ENCODE measurements at regions not wholly inside any gene's neighbourhood (a gene's known extent, or its start where the extent isn't known, plus 50 kb on each side); places are given as distances from the start of the nearest gene placed in this dataset.
"Not testable (repeated sequence)": the region's sequence is repeated elsewhere in the genome, so short reads cannot be mapped to it uniquely, and the experiment has no call there.

DNA sequence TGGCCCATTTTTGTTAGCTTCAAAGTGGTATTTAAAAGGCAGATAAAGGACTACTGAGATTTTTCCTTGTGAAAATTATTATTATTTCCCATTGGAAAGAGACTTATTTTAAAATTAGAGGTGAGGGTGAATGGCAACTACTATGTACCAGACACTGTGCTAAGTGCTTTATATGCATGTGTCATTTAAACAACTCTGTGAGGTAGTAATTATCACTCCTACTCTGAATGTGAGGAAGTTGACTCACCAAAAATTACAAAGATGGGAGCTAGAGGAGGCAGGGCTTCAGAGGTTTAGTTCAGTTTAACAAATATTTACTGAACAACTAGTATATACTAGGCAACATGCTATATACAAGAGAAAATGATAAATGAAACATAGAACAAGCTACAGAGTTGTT is 78.2 kb downstream of the MSL3 start:
- no peak for DNase-seq

DNA sequence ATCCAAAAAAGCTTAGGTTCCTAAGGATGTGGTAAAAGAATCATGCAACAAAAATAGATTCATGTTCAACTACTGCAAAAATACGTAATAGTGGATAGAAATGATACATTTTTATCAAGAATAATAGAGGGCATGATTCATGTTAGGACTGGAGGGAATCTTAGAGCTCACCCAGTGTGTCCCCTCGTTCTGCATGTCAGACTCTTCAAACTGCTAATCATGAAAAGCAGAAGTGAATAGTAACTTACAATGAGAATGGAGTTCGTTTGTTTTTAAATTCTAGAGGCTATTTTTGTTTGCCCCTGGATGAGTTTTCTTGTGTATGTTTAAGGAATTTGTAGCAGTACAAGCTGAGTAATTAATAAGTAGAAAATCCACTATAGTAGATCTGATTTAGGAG is 79.4 kb downstream of the MSL3 start:
- DNase-seq: no peak

DNA sequence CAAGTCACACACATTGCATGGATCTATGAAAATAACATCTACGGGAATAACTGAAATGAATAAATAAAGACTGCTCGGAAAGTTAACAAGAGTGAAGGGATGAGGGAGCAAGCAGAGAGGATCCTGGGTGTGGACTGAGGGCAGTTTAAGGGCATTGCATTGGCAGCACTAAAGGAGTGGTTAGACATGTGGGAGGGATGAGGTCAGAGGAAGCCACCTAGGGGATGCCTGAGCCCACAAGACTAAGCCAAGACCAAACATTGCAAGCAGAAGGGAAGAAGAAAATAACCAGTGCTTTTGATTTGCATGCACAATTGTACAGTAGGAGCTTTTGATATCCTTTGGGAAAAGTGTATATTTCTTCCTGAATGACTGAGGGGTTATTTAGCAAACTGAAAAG is 106.1 kb downstream of the MSL3 start:
- no peak for DNase-seq

DNA sequence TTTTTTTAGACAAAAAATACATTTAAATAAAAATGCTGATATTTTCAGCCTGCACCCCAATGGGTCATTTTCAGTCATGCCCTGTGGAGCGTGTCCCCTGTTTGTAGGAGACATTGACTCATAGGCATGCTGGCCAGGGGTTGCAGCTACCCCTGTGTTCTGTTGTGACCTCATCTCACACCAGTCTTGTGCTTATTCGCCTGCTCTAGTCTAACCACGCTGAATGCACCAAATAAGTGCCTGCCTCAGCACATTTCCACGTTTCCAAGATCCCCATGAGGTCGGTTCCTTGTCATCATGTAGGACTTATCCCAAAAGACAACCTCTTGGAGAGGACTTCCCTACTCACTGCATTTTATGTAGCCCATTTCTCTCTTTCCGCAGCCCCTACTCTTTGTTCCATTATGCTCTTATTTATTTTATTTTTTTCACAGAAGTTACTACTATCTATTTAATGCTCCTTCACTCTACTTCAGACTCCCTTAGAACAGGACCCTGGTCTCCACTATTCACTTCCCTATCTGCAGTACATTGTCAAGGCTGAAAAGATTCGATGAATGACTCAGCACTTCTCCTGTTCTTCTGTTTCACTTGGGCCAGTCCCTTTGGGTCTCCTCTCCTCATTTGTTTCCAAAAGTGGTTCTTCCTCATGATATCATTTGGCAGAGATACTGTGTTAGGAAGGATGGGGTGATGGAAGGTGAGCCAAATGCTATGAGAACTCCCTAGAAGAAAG is 109.7 kb downstream of the MSL3 start:
- DNase-seq: no peak

DNA sequence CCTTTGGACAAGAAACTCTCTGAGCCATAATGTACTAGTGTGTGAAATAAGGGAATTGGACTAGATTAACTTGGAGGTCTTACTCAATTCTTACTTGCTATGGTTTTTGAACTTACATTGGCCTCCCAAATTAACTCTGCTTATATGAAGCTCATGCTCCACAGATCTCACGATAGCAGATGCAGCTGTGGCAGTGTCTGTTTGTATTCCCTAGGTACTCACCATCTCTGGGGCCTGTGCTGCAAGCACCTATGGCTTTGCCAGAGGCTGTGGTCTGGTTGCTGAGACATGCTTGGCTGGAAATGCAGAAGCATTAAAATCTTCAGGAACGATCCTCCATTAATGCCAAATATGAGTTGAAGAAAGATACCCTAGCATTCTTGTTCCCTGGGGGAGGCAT is 112.8 kb downstream of the MSL3 start:
- no peak for DNase-seq

DNA sequence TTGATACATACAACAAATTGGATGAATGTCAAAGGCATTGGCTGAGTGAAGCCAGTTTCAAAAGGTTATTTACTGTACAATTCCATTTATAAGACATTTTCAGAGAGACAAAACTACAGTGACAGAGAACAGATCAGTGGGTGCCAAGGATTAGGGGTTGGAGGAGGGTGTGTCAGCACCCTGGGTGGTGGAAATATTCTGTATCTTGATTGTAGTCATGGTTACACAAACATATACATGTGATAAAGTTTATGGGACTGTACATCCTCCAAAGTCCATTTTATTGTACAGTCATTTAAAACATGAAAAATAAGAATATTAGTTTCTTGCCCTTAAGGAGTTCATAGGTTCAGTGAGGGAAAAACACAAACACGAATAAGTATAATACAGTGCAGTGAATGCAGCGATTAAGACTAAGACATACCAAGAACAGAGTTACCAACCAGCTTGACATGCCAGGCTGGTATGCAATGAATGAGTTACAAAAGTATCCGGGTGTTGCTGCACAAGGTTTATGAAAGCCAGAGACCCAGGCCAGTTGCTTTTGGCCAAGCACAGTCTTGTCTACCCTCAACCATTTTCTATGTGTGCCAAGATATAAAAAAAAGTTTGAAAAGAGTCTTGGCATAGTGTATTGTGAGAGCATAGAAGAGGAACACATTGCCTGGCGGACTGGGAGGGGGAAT is 123.6 kb downstream of the MSL3 start:
- no peak for DNase-seq

DNA sequence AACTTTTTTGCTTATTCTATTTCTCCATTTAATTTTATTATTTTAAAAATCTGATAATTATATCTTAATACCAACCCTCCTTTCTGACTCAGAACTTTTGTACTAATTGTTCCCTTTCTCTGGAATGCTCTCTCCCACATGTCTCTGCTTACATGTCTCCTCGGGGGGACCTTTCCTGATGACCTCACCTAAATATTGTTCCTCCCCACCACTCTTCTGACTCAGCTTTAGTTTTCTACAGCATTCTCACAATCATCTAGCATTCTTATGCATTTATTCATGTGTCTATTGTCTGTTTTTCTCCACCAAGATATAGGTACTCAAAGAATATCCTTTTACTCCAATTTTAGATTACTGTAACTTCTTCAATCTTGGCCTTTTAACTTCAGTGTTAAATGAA is 128.7 kb downstream of the MSL3 start:
- DNase-seq: no peak

DNA sequence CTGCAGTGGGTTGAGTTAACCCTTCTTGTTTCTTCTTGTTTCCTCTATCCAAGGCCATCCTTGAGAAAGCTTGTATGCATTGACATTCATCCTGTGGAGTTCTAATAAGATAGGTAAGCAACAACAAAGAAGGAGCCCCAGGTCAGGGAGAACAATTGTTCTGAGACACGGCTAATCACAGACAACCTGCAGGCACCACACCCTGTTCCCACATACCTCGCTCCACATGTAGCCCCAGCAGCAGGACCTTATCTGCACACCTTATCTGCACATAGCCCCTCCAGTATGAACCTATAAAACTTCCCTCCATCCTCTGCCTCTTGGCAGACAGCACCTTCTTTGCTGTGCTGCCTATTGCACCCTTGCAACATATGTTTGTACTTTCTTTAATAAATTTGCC is 129.1 kb downstream of the MSL3 start:
- no peak for DNase-seq

DNA sequence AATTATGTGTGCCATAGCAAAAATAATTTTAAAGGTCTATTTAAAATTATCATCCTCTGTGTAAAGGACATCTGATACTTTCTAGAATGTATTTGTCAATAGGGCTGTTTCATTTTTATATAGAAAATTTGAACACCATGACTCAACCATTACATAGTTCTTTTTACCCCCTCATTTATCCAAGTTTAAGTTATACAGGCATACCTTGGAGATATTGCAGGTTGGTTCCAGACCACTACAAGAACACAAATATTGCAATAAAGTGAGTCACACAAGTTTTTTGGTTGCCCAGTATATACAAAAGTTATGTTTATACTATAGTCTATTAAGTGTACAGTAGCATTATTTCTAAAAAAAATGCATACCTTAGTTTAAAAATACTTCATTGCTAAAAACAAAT is 130.4 kb downstream of the MSL3 start:
- no peak for DNase-seq

DNA sequence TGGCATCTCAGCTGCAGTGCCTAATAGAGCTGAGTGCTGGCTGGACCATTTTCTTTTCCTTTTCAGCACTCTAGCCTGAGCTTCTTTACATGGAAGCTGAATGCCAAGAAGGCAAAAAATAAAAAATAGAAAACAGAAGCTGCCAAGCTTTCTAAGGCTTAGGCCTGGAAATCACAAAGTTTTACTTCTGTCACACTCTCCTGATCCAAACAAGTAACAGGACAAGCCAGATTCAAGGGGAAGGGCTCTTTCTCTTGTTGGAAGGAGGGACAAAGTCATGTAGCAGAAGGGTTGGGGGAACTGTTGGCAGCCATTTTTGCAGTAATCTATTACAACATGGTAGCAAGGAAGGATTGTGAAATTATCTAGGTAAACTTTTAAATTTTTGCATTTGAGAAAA is 131.8 kb downstream of the MSL3 start:
- no peak for DNase-seq

DNA sequence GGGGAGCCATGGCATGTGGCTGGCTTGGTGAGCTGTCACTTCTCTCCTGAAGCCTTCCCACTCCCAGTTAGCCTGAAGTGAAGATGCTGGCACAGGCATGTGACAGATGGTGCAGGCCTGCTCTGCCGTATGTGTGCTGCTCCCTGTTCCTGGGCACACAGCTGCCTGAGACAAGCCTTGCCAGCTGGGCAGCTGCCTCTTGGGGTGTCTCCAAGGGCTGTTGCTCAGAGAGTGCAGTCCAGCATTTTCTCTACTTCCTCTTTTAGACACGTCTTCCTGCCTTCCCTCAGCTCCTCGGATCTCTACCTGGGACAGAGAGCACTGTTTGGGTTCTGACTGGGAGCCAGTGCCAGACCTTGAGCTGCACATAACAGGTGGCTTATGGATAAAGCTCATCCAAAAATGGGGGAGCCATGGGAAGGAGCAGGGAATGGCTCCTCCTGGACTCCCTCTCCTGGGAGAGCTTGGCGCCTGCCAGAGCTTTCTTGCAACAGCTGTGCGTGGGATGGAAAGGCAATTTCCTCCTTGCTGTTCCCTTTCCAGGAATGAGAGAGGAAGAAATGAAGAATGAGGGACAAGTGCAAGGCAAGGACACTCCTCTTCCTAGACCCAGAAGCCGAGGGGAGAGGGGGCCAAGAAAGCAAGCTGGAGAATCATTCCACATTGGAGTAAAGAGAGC is 132.9 kb downstream of the MSL3 start:
- DNase-seq: no peak

DNA sequence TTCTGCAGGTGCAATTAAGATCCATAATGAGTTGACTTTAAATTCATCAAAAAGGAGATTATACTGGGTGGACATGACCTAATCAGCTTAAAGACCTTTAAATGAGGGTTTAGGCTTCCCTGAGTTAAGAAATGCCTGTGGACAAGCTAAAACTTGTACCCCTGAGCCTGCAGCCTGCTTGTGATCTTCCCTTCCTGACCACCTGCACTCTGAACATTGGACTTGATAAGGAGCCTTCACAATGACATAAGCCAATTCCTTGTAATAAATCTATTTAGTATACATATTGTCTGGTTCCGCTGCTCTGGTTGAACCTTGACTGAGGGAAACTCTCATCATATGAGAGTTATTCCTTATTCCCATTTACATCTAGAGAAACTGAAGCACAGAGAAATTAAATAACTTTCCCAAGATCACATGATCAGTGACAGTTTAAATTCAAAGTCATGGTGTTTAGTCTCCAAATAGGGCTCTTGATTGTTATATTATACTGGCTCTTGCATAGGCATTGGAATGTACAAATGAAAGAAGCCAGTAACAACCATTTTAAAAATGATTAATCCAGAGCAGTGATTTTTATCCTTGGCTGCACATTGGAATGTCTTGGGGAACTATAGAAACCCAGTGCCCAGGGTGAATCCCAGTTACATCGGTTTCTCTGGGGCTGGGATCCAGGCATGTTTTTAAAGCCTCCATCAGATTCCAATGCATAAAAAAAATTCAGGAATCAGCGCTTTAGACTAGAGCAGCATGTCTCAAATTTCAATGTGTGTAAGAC is 136.1 kb downstream of the MSL3 start:
- no peak for DNase-seq

DNA sequence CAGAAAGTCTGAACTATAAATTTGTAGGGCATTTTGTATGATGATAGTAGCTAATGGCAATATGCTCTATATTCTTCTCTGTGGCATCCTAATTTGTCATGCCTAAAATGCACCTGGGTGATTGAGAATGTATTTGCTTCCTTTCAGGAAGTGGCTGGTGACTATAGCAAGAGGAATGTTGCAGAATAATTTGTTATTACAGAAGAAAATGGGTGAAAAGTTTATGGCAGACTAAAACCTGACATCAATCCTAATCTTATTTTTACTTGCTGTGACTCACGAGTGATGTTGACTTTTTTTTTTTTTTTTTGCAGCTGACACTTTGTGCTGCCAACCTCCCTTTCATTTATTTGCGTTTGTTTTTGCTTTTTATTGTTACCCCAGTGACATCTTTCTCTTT is 141.1 kb downstream of the MSL3 start:
- no peak for DNase-seq

DNA sequence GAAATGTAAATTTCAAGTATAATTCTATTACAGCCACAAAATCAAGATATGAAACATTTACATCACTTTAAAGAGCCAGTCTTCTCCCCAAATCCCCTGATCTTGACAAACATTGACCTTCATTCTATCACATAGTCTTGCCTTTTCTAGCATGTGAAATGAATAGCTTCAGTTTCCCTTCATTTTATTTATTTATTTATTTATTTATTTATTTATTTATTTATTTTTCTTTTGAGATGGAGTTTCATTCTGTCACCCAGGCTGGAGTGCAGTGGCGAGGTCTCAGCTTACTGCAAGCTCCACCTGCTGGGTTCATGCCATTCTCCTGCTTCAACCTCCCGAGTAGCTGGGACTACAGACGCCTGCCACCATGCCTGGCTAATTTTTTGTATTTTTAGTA is 147.9 kb downstream of the MSL3 start:
- not testable (repeated sequence) for DNase-seq

DNA sequence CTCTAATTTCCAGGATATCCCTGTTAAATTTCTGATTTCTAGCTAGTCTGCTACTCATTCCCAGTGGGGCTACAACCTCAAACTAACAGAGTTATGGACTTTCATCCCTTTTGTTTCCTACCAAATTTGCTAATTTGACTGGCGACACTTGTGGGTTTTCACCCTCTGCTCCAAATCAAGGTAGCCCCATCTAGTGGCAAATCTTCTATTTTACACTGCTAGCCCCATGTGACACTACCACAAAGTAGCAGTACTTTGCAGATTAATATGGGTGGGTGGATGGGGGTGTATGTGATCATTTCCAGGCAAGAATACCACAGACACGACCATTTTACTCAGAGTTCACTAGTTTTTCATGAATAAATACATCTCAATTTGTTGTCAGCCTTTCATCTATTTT is 150.3 kb downstream of the MSL3 start:
- DNase-seq: no peak

DNA sequence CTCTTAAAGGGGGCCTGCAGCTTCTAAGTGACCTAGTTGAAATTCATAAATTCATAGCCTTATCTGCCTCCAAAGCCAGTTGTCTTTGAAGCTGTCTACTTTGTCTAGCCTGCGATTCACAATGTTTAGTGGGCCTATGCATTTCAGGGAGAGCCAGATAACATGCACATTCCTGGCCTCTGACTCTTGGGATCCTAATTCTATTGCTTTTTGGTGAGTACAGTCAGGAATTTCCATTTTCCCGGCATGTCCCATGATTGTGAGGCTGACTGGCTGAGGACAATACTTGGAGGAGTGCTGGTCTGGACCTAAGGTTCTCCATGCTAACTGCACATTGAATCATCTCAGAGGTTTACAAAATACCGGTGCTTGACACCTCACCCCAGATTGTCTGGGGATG is 155.0 kb downstream of the MSL3 start:
- DNase-seq: peak; percentile 78

DNA sequence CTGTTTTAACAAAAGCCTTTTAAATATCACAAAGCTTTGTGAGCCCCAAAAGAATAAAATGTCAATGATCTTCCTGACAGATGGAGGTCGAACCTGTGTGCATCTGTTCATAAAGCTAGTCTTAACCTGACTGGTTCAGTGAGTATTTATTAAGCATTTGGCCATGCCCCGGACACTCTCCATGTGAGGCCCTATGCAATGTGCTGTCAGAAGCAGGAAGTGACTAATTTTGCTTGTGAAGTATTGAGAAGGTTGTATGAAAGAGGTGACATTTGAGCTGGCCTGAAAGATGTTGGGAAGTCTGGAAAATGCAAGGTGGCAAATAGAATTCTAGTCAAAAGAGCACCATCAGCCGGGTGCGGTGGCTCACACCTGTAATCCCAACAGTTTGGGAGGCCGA is 171.4 kb downstream of the MSL3 start:
- DNase-seq: no peak

DNA sequence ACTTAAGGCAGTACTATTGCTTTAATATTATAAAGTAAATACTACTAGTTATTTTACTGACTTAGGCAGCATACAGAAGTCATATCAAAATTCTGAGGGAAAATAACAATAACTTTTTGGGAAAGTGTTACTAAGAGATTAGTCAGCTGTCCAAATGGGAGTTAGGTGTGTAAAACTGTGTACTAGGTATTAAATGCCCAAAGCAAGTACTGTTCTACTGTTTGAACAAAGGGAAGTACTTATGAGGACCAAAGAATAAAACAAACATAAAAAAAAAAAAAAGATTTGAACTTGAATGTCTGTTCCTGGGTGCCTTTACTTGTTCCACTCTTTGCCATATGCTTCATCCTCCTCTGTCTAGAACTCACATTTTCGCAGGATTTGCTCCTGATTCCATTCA is 174.4 kb downstream of the MSL3 start:
- DNase-seq: no peak

DNA sequence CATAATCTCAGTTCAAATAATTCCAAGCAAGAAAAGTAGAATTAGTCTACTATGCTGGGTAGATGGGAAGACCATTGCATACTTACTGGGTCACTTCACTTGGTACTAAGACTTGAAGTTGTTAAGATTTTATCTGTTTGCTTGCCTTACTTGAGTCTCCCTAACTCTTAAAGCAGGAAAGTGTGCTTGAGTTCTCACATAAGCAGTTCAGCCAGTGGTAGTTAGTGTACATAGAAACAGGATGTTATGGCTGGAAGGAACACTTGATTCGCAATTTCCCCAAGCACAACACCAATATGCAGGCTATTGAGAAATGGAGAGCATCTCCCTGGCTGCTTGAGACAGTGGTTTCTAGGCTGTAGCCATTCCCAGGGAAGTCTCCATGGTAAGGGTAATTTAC is 176.1 kb downstream of the MSL3 start:
- no peak for DNase-seq

DNA sequence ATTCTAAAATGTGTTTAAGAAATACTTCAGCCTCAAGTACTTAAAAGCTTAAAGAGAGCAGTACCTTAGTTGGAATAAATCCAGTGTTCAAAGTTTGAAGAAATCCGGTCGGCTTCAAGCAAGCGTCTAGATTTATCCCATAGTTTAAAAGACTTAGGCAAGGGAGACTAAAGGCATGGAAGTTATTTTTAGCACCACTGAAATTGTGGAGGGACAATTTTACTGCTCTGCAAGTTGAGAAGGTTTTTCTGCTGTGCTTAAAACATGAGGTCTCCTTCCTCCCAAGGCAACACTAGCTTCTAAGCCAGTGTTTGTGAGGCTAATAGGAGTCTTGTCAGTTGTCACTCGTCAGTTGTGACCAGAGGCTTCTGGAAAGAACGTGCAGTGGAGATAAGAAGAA is 183.5 kb downstream of the MSL3 start:
- DNase-seq: no peak

DNA sequence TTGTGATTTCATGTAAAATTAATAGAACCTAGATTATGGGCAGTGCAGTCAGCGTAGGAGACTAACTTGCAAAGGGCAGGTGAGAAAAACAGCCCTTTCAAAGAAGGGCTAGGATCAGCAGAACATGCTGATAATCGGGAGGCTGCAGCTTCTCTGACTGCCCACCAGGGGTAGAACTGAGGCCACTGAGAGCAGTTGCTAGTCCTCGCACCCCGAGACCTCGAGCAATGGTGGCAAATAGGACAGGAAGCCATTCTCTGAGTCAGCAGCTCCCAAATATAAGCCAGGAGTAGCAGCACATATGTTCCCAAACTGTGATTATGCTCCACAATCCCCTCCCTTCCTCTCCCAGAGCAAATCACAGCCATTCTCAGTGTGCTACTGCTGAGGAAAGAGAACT is 186.5 kb downstream of the MSL3 start:
- peak; percentile 77 for DNase-seq

DNA sequence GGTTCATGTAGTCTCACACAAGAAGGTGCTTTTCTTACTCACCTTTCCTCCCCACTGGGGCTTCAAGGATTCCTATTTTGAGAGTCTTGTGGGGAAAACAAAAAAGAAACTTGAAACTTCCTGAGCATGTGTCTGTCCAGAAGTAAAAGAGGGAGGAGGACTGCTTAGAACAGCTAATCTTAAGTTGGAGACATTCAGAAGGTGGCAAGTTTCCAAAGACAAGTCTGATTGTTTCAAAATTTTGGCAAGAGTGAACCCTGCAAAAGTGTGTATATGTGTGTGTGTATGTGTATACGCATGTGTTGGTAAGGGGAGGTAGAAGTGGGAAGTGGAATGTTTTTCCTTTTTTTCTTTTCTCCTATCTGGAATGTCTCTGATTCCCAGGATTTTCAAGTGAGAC is 189.0 kb upstream of the FRMPD4 start:
- DNase-seq: no peak

DNA sequence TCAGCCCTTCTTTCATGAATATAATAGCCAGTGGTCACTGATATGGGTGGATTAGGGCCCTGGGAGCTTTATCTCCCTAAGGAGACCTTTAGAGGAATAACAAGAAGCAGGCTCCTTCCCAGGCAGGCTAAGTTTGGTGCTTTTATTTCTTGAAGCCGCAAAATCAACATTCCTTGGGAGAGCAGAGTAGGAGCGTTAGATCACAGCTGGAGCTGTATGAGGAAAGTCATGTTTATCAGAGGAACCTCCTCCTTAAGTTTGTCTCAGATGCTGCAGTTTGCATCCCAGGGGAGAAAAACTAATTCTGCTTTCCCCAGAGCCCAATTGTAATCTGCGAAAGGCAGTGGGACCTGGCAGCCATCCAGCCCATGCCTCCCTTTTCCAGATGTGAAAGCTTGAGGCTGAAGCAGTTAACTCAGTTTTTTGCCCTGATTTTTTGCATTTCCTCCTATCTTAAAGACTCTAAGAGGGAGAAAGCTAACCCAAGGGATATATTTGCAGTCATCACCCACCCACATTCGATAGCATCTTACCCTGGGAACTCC is 186.0 kb upstream of the FRMPD4 start:
- no peak for DNase-seq
